ENCODE measurements at regions not wholly inside any gene's neighbourhood (a gene's known extent, or its start where the extent isn't known, plus 50 kb on each side); places are given as distances from the start of the nearest gene placed in this dataset.
A peak's percentile ranks its signal among the peaks of the same experiment; 100 is the strongest.

GRCh38 chr6:51339108-51339507, 520.4 kb downstream of the TFAP2B start:
- no peak overlapping the region for H3K4me3 ChIP-seq (ENCODE audit: low read depth, low read length)
- no peak for DNase-seq (ENCODE audit: low read depth)
- TF ChIP-seq, protein P1, sequence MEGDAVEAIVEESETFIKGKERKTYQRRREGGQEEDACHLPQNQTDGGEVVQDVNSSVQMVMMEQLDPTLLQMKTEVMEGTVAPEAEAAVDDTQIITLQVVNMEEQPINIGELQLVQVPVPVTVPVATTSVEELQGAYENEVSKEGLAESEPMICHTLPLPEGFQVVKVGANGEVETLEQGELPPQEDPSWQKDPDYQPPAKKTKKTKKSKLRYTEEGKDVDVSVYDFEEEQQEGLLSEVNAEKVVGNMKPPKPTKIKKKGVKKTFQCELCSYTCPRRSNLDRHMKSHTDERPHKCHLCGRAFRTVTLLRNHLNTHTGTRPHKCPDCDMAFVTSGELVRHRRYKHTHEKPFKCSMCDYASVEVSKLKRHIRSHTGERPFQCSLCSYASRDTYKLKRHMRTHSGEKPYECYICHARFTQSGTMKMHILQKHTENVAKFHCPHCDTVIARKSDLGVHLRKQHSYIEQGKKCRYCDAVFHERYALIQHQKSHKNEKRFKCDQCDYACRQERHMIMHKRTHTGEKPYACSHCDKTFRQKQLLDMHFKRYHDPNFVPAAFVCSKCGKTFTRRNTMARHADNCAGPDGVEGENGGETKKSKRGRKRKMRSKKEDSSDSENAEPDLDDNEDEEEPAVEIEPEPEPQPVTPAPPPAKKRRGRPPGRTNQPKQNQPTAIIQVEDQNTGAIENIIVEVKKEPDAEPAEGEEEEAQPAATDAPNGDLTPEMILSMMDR (conservative IDR thresholded peaks at IDR 0.05; ENCODE audit: low read depth, low read length), result no peak

DNA sequence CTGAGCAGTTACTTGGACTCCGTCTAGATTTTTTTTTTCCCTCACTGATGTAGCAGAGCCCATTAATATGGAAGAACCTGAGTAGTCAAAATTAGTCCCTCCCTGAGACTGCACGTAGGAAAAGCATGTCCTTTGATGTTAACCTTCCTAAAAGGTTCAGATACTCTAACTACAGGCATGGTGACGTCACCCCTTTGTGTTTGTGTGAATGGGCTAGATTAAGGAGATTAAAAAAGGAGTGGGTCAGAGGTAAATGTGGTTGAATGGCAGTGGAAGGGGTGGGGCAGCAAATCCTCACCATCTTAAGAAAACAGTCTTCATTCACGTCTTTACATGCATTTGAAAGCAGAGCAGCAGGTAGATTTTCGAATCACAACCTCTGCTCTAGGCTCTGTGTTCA, 521.1 kb downstream of the TFAP2B start:
- H3K4me3 ChIP-seq (ENCODE audit: low read depth, low read length), result no peak overlapping the region
- TF ChIP-seq, protein P1 (conservative IDR thresholded peaks at IDR 0.05; ENCODE audit: low read depth, low read length), result no peak
- no peak for DNase-seq (ENCODE audit: low read depth)

DNA sequence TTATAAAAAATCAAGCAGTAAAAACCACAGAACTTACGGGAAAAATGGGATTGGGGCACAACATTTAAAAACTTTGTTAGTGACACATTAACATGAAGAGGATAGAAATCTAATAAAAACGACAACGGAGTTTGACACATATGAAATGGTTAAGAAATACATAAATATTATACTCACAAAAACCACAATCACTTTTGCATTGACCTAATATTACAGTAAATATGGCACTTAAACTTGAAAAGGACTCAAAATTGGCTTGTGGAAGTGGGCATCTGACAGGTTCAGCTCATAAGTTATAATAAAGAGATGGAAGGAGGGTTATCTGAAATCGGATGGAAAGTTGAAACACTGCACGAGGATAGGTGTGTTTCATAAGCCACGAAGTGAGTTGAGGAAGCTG, 523.7 kb downstream of the TFAP2B start:
- H3K4me3 ChIP-seq (ENCODE audit: low read depth, low read length), result no peak overlapping the region
- DNase-seq (ENCODE audit: low read depth), result no peak
- TF ChIP-seq, protein P1 (conservative IDR thresholded peaks at IDR 0.05; ENCODE audit: low read depth, low read length), result no peak

GRCh38 chr6:51349857-51350256, 531.2 kb downstream of the TFAP2B start:
- no peak for DNase-seq (ENCODE audit: low read depth)
- TF ChIP-seq, protein P1 (conservative IDR thresholded peaks at IDR 0.05; ENCODE audit: low read depth, low read length), result no peak
- H3K4me3 ChIP-seq (ENCODE audit: low read depth, low read length), result no peak overlapping the region

- peak; percentile 42 for DNase-seq (ENCODE audit: low read depth)
- no peak overlapping the region for H3K4me3 ChIP-seq (ENCODE audit: low read depth, low read length)
Measured at GRCh38 chr6:51350308-51350904, 531.7 kb downstream of the TFAP2B start.

DNA sequence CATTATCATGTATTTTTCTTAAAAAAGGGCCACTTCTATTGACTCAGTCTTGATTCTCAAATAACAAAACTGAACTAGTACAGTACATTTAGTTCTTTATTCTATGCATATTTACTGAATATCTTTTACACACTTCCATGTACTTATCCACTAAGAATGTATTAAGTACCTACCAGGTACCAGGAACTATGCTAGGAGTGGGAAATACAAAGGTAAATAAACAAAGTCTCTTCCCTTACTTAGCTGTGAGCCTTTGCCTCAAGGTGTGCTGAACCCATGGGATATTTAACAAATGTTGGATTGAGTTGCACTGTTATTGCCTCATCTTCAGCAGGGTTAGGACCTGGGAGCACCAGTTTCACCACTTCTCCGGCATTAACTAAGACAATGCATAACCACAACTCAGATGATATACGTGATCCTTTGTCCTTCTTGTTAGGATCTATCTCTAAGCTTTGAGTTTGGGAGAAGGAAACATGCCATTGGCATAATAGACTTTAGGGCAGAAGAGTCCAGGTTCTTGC, 533.9 kb downstream of the TFAP2B start:
- DNase-seq (ENCODE audit: low read depth), result no peak
- TF ChIP-seq, protein P1 (conservative IDR thresholded peaks at IDR 0.05; ENCODE audit: low read depth, low read length), result no peak
- no peak overlapping the region for H3K4me3 ChIP-seq (ENCODE audit: low read depth, low read length)

More at GRCh38 chr6:51350308-51350904, 531.7 kb downstream of the TFAP2B start:
- TF ChIP-seq, protein P1 (conservative IDR thresholded peaks at IDR 0.05; ENCODE audit: low read depth, low read length), result peak; percentile 40

DNA sequence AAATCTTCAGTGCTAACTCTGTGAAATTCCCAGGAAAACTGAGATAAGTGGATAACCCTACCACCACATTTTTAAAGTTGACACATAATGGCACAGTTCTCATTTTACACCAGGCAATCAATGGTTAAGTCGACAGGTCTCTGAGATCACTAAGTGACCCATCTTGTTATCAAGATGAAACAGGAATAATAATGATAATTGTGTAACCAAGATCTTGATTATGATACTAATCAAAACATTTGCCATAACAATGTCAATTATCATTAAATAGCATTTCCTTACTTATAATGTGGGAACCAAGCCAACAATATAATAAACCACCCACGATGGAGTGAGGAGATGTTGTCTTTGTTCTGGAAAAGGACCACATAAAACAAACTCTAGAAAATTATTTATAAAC, 541.6 kb downstream of the TFAP2B start:
- no peak for DNase-seq (ENCODE audit: low read depth)

More for the DNA sequence above, 541.6 kb downstream of the TFAP2B start:
- TF ChIP-seq, protein P1 (conservative IDR thresholded peaks at IDR 0.05; ENCODE audit: low read depth, low read length), result no peak
- no peak overlapping the region for H3K4me3 ChIP-seq (ENCODE audit: low read depth, low read length)

Measured in choroid plexus epithelial cell (primary cell).